ENCODE measurements at regions not wholly inside any gene's neighbourhood (a gene's known extent, or its start where the extent isn't known, plus 50 kb on each side); places are given as distances from the start of the nearest gene placed in this dataset.

- TF ChIP-seq ZBTB40 (IDR thresholded peaks at IDR 0.05; ENCODE audit: borderline replicate concordance) (no peak), SREBF2 (IDR thresholded peaks at IDR 0.05; ENCODE audit: low read length) (no peak), CREB1 (IDR thresholded peaks at IDR 0.05; ENCODE audit: low read depth) (no peak), GABPA (IDR thresholded peaks at IDR 0.05; ENCODE audit: low read depth) (no peak), ZNF384 (IDR thresholded peaks at IDR 0.05; ENCODE audit: borderline replicate concordance, low read depth, low read length) (no peak), MXI1 (IDR thresholded peaks at IDR 0.05; ENCODE audit: low read depth, low read length) (no peak), SMAD5 (IDR thresholded peaks at IDR 0.05; ENCODE audit: low read depth) (no peak), HDAC6 (IDR thresholded peaks at IDR 0.05; ENCODE audit: unreplicated experiment) (no peak), IRF3 (IDR thresholded peaks at IDR 0.05) (no peak)
Measured at GRCh38 chr2:116452651-116453050, 1361.8 kb upstream of the DDX18 start (continued).

GRCh38 chr2:116456429-116456828 is 1358.1 kb upstream of the DDX18 start:
- Histone ChIP-seq H3K4me2 (ENCODE audit: control insufficient read depth, insufficient read depth) (no peak overlapping the region), H2AFZ (ENCODE audit: control insufficient read depth, low read depth, low read length) (no peak overlapping the region), H3K9ac (ENCODE audit: control insufficient read depth, insufficient read depth, low read length) (no peak overlapping the region), H3K36me3 (ENCODE audit: control insufficient read depth in 2 of 2, insufficient read depth in 2 of 2, low read length in 1 of 2) (no peaks in the 10 kb centered on the region), H3K27ac (ENCODE audit: control insufficient read depth, insufficient read depth) (no peak overlapping the region), H3K27me3 (replicated peaks in 1 of 2; ENCODE audit: control insufficient read depth in 2 of 2, insufficient read depth in 2 of 2, low read length in 1 of 2) (no peaks in the 10 kb centered on the region), H4K20me1 (ENCODE audit: control insufficient read depth, insufficient read depth) (no peaks in the 10 kb centered on the region), H3K4me3 (no peak overlapping the region), H3K9me3 (replicated peaks; ENCODE audit: control insufficient read depth, insufficient read depth, low read length) (no peaks in the 10 kb centered on the region; the same call in 2 of the 3 replicates), H3K4me1 (ENCODE audit: control insufficient read depth, insufficient read depth, low read length) (no peaks in the 10 kb centered on the region), H3K79me2 (ENCODE audit: control insufficient read depth, insufficient read depth, low read length) (no peaks in the 10 kb centered on the region)
- no TSS peak for BruUV-seq (replicated peaks)
- 16% methylated on average over 4 of the region's 4 CpGs for WGBS (ENCODE audit: insufficient coverage, insufficient replicate concordance, low lambda C conversion rate, missing lambda C conversion rate)
- FAIRE-seq (no peak), DNase-seq (ENCODE audit: low read depth, low spot score) (no peak), ATAC-seq (no peak)
- ChIA-PET POLR2A (no interaction called here), SMC1A (ENCODE audit: uncharacterized antibody, unreplicated experiment) (no interaction called here), CTCF (no interaction called here), RAD21 (ENCODE audit: unreplicated experiment) (no interaction called here)
- in situ Hi-C loops (cut with MboI), result no loop called here
- intact Hi-C loops (cut with micrococcal nuclease; ENCODE audit: unreplicated experiment), result no loop called here
- TF ChIP-seq SMC3 (IDR thresholded peaks at IDR 0.05; ENCODE audit: borderline replicate concordance, low read length) (no peak), ZBTB11 (CRISPR knock-in tag; IDR thresholded peaks at IDR 0.05) (no peak), RCOR1 (conservative IDR thresholded peaks at IDR 0.05; ENCODE audit: low read depth, low read length) (no peak), TARDBP (IDR thresholded peaks at IDR 0.05; ENCODE audit: borderline replicate concordance) (no peak), SIN3A (IDR thresholded peaks at IDR 0.05; ENCODE audit: low read depth, low read length) (no peak), NFXL1 (IDR thresholded peaks at IDR 0.05; ENCODE audit: borderline replicate concordance) (no peak), LARP7 (IDR thresholded peaks at IDR 0.05) (no peak), POLR2AphosphoS5 (IDR thresholded peaks at IDR 0.05; ENCODE audit: low read length) (no peak)

Data from GM12878 (cell line).